ENCODE measurements at regions not wholly inside any gene's neighbourhood (a gene's known extent, or its start where the extent isn't known, plus 50 kb on each side); places are given as distances from the start of the nearest gene placed in this dataset.

DNA sequence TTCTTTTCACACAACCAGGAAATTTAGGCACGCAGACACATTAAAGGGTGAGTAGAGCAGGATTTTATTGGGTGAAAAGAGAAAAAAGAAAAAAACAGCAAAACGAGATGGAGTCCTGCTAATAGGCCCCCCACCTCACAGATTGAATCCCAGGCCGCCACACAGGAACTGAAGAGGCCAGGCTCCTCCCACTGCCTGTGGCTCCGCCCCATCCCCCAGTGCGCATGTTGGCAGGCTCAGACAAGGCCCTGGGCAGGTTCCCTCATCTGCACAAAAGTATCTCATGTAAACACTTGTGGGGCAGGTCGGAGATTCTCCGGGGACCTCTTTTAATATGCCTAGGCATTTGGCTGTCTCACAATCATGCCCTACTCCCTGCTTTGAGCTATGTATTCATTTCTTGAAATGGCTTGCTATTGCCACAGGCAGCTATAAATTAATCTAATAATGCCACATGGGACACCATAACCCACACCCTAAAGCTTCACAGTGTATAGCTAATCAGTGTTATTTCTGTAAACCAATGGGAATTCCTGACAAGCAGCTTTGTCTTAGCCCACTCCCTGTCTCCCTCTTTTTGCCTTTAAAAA, 76.2 kb upstream of the KIF5B start:
- Histone ChIP-seq H3K9me3 (ENCODE audit: control insufficient read depth, low read depth, low read length) (no peaks in the 10 kb centered on the region), H3K27ac (ENCODE audit: control insufficient read depth, insufficient read depth, low read length) (no peak overlapping the region), H3K36me3 (ENCODE audit: control insufficient read depth in 2 of 2, extremely low read depth in 1 of 2, insufficient read depth in 2 of 2, low read length in 2 of 2) (no peaks in the 10 kb centered on the region), H3K27me3 (ENCODE audit: control insufficient read depth, extremely low read depth, insufficient read depth, low read length) (no peaks in the 10 kb centered on the region), H3K9ac (ENCODE audit: control insufficient read depth, extremely low read depth, insufficient read depth, low read length) (no peak overlapping the region), H3K79me2 (ENCODE audit: control insufficient read depth, insufficient read depth, low read length) (no peaks in the 10 kb centered on the region), H4K20me1 (ENCODE audit: control insufficient read depth, extremely low read depth, insufficient read depth, low read length) (no peaks in the 10 kb centered on the region), H3K4me2 (ENCODE audit: control insufficient read depth, extremely low read depth, insufficient read depth, low read depth, low read length) (no peak overlapping the region), H3K4me3 (ENCODE audit: control insufficient read depth in 2 of 3, extremely low read depth in 1 of 3, insufficient read depth in 2 of 3, low read depth in 1 of 3, low read length in 3 of 3) (no peak overlapping the region), H2AFZ (ENCODE audit: control insufficient read depth, low read length) (no peak overlapping the region), H3K9me1 (ENCODE audit: control insufficient read depth, extremely low read depth, insufficient read depth, low read length) (no peaks in the 10 kb centered on the region), H3K4me1 (ENCODE audit: control insufficient read depth, extremely low read depth, insufficient read depth, low read length) (peaks cover 17% of the 10 kb centered on the region)
- dilution Hi-C loops (cut with MboI; ENCODE audit: extremely low pct_ligation_motif_present, low sequenced_read_pairs): no loop called here
- no peak for FAIRE-seq
- DNase-seq (ENCODE audit: low read depth, low spot score): no peak
- no peak for TF ChIP-seq EZH2 (IDR thresholded peaks at IDR 0.05; ENCODE audit: low read length)
- TF ChIP-seq CTCF (optimal IDR thresholded peaks at IDR 0.05 in 1 of 3, IDR thresholded peaks at IDR 0.05 in 1 of 3, conservative IDR thresholded peaks at IDR 0.05 in 1 of 3; ENCODE audit: extremely low read depth in 1 of 3, insufficient read depth in 2 of 3, low read length in 3 of 3): no peak

- DNase-seq (ENCODE audit: low read depth, low spot score) (no peak), FAIRE-seq (no peak)
- Histone ChIP-seq H3K79me2 (ENCODE audit: control insufficient read depth, insufficient read depth, low read length) (no peaks in the 10 kb centered on the region), H3K36me3 (ENCODE audit: control insufficient read depth in 2 of 2, extremely low read depth in 1 of 2, insufficient read depth in 2 of 2, low read length in 2 of 2) (no peaks in the 10 kb centered on the region), H3K27me3 (ENCODE audit: control insufficient read depth, extremely low read depth, insufficient read depth, low read length) (no peaks in the 10 kb centered on the region), H3K4me1 (ENCODE audit: control insufficient read depth, extremely low read depth, insufficient read depth, low read length) (peaks cover 17% of the 10 kb centered on the region), H3K4me2 (ENCODE audit: control insufficient read depth, extremely low read depth, insufficient read depth, low read depth, low read length) (peak overlapping the region; percentile 22), H3K4me3 (ENCODE audit: control insufficient read depth in 2 of 3, extremely low read depth in 1 of 3, insufficient read depth in 2 of 3, low read depth in 1 of 3, low read length in 3 of 3) (no peak overlapping the region), H3K9ac (ENCODE audit: control insufficient read depth, extremely low read depth, insufficient read depth, low read length) (no peak overlapping the region), H3K9me1 (ENCODE audit: control insufficient read depth, extremely low read depth, insufficient read depth, low read length) (no peaks in the 10 kb centered on the region), H2AFZ (ENCODE audit: control insufficient read depth, low read length) (peak overlapping the region; percentile 53), H3K27ac (ENCODE audit: control insufficient read depth, insufficient read depth, low read length) (no peak overlapping the region), H4K20me1 (ENCODE audit: control insufficient read depth, extremely low read depth, insufficient read depth, low read length) (no peaks in the 10 kb centered on the region), H3K9me3 (ENCODE audit: control insufficient read depth, low read depth, low read length) (no peaks in the 10 kb centered on the region)
- dilution Hi-C loops (cut with MboI; ENCODE audit: extremely low pct_ligation_motif_present, low sequenced_read_pairs): no loop called here
- TF ChIP-seq EZH2 (IDR thresholded peaks at IDR 0.05; ENCODE audit: low read length) (no peak), CTCF (optimal IDR thresholded peaks at IDR 0.05 in 1 of 3, IDR thresholded peaks at IDR 0.05 in 1 of 3, conservative IDR thresholded peaks at IDR 0.05 in 1 of 3; ENCODE audit: extremely low read depth in 1 of 3, insufficient read depth in 2 of 3, low read length in 3 of 3) (no peak)
These were observed 75.2 kb upstream of the KIF5B start for GRCh38 chr10:32131388-32131787.
